GM12891 (cell line): ENCODE measurements at regions not wholly inside any gene's neighbourhood (a gene's known extent, or its start where the extent isn't known, plus 50 kb on each side); places are given as distances from the start of the nearest gene placed in this dataset.

Experiments used
- DNase-seq: peaks from one replicate; pipeline ENCODE4 v3.0.0; 2011; ENCODE audit warnings: low spot score; ENCODE audit not compliant: insufficient read length
- FAIRE-seq: peaks from 2 replicates; lab custom pipeline; 2011; peaks lifted over from hg19 to GRCh38; lab: Jason Lieb, UNC
- PAX5 ChIP-seq: IDR thresholded peaks from 2 replicates; pipeline ENCODE4 v1.6.1; 2011; ENCODE audit warnings: low read length, moderate library complexity, mild to moderate bottlenecking; ENCODE audit not compliant: insufficient read depth, severe bottlenecking
- POLR2A ChIP-seq: IDR thresholded peaks from 2 replicates; pipeline ENCODE4 v1.6.1; 2011; ENCODE audit warnings: low read depth, low read length, control low read depth
- POLR2AphosphoS5 ChIP-seq: IDR thresholded peaks from 2 replicates; pipeline ENCODE4 v1.6.1; 2011; ENCODE audit warnings: low read depth, low read length, control low read depth
- POU2F2 ChIP-seq: IDR thresholded peaks from 2 replicates; pipeline ENCODE4 v1.6.1; 2011; ENCODE audit warnings: low read depth, mild to moderate bottlenecking, control low read depth, low read length, moderate library complexity
- SPI1 ChIP-seq: IDR thresholded peaks from 2 replicates; pipeline ENCODE4 v1.6.1; 2011; ENCODE audit warnings: low read depth, low read length, control low read depth
- TAF1 ChIP-seq: IDR thresholded peaks from 2 replicates; pipeline ENCODE4 v1.6.1; 2011; ENCODE audit warnings: low read depth, low read length, control low read depth

GRCh38 chr3:43854916-43855315 is 164.2 kb downstream of the ABHD5 start:
- peak; percentile 28 for FAIRE-seq
- TF ChIP-seq POLR2A (no peak), POU2F2 (no peak), SPI1 (no peak), TAF1 (no peak), POLR2AphosphoS5 (no peak), PAX5 (no peak)
- no peak for DNase-seq

- DNase-seq (no peak), FAIRE-seq (peak; percentile 47)
- no peak for TF ChIP-seq SPI1
- no peak for TF ChIP-seq POLR2AphosphoS5
- no peak for TF ChIP-seq TAF1
- TF ChIP-seq PAX5 = no peak
- TF ChIP-seq POU2F2 = no peak
Measured at GRCh38 chr3:43855674-43856299, 165.0 kb downstream of the ABHD5 start.

GRCh38 chr3:43856351-43856750 is 165.6 kb downstream of the ABHD5 start:
- no peak for FAIRE-seq

GRCh38 chr3:43856761-43857160 is 166.0 kb downstream of the ABHD5 start:
- no peak for DNase-seq
- FAIRE-seq = no peak
- TF ChIP-seq POLR2A (no peak), POU2F2 (no peak), SPI1 (no peak), PAX5 (no peak), POLR2AphosphoS5 (no peak), TAF1 (no peak)

More at GRCh38 chr3:43856351-43856750, 165.6 kb downstream of the ABHD5 start:
- DNase-seq = no peak
- TF ChIP-seq SPI1 = no peak
- TF ChIP-seq TAF1 = no peak
- no peak for TF ChIP-seq PAX5
- no peak for TF ChIP-seq POU2F2
- no peak for TF ChIP-seq POLR2A
- no peak for TF ChIP-seq POLR2AphosphoS5

- TF ChIP-seq POLR2A = no peak
- TF ChIP-seq SPI1 = no peak
- TF ChIP-seq POU2F2 = no peak
- no peak for TF ChIP-seq PAX5
- no peak for TF ChIP-seq POLR2AphosphoS5
- TF ChIP-seq TAF1 = no peak
- DNase-seq (no peak), FAIRE-seq (no peak)
Measured at GRCh38 chr3:43857361-43858293, 166.9 kb downstream of the ABHD5 start.

GRCh38 chr3:43858294-43858701 is 167.6 kb downstream of the ABHD5 start:
- FAIRE-seq = no peak
- TF ChIP-seq POLR2AphosphoS5 (no peak), PAX5 (no peak), SPI1 (no peak), POU2F2 (no peak), POLR2A (no peak), TAF1 (no peak)
- no peak for DNase-seq

GRCh38 chr3:43859766-43860165 is 169.0 kb downstream of the ABHD5 start:
- FAIRE-seq = no peak
- no peak for TF ChIP-seq PAX5
- TF ChIP-seq POLR2AphosphoS5 = no peak
- TF ChIP-seq POLR2A = no peak
- TF ChIP-seq POU2F2 = no peak
- TF ChIP-seq SPI1 = no peak
- TF ChIP-seq TAF1 = no peak

GRCh38 chr3:43861635-43862034 is 170.9 kb downstream of the ABHD5 start:
- no peak for FAIRE-seq
- TF ChIP-seq PAX5 (no peak), POLR2A (no peak), POU2F2 (no peak), SPI1 (no peak), POLR2AphosphoS5 (no peak), TAF1 (no peak)
- DNase-seq = no peak

More at GRCh38 chr3:43859766-43860165, 169.0 kb downstream of the ABHD5 start:
- DNase-seq = no peak

- TF ChIP-seq POLR2AphosphoS5 = no peak
- no peak for TF ChIP-seq POLR2A
- no peak for TF ChIP-seq TAF1
- no peak for TF ChIP-seq SPI1
- TF ChIP-seq POU2F2 = no peak
- TF ChIP-seq PAX5 = no peak
- FAIRE-seq (no peak), DNase-seq (no peak)
Measured at GRCh38 chr3:43862470-43862869, 171.7 kb downstream of the ABHD5 start.
